ENCODE measurements at regions not wholly inside any gene's neighbourhood (a gene's known extent, or its start where the extent isn't known, plus 50 kb on each side); places are given as distances from the start of the nearest gene placed in this dataset.

- ATAC-seq (no peak), DNase-seq (no peak)
- no peak for TF ChIP-seq CTCF (IDR thresholded peaks at IDR 0.05)
- intact Hi-C loops (cut with micrococcal nuclease), result no loop called here
- Mint-ChIP-seq H3K9me3 (no peaks in the 10 kb centered on the region), H3K27ac (no peak overlapping the region), H3K4me1 (ENCODE audit: low read depth) (no peaks in the 10 kb centered on the region), H3K4me3 (no peak overlapping the region), H3K27me3 (no peaks in the 10 kb centered on the region), H3K36me3 (ENCODE audit: low read depth) (no peaks in the 10 kb centered on the region)
- ChIA-PET POLR2A (no interaction called here), CTCF (no interaction called here)
These were observed 323.0 kb upstream of the CPXCR1 start for GRCh38 chrX:88424071-88424470.

GRCh38 chrX:88424541-88424940 is 322.5 kb upstream of the CPXCR1 start:
- Mint-ChIP-seq H3K27me3 (no peaks in the 10 kb centered on the region), H3K4me1 (ENCODE audit: low read depth) (no peaks in the 10 kb centered on the region), H3K4me3 (no peak overlapping the region), H3K36me3 (ENCODE audit: low read depth) (no peaks in the 10 kb centered on the region), H3K27ac (no peak overlapping the region), H3K9me3 (no peaks in the 10 kb centered on the region)
- ChIA-PET POLR2A (no interaction called here), CTCF (no interaction called here)
- TF ChIP-seq CTCF (IDR thresholded peaks at IDR 0.05), result no peak
- no peak for DNase-seq
- no peak for ATAC-seq
- intact Hi-C loops (cut with micrococcal nuclease), result no loop called here

DNA sequence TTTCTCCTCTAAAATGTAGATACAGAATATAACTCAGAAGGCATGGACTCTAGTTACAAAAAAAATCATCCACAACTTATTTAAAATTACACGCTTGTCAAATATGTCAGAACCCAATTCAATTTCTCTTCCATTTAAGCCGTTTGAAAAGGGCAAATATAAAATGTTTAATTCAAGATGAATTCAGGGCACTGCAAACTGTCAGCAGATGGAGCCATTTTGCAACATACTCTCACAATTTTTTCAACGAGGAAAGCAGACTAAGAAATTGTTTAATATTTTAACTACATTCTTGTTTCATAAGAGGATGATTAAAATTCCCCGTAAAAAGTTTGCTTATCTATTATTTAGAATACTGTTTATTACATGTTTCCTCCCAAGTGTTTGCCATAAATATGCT is 321.3 kb upstream of the CPXCR1 start:
- ChIA-PET POLR2A (no interaction called here), CTCF (no interaction called here)
- Mint-ChIP-seq H3K4me3 (no peak overlapping the region), H3K9me3 (no peaks in the 10 kb centered on the region), H3K27ac (no peak overlapping the region), H3K27me3 (no peaks in the 10 kb centered on the region), H3K36me3 (ENCODE audit: low read depth) (no peaks in the 10 kb centered on the region), H3K4me1 (ENCODE audit: low read depth) (no peaks in the 10 kb centered on the region)
- no peak for TF ChIP-seq CTCF (IDR thresholded peaks at IDR 0.05)
- DNase-seq (no peak), ATAC-seq (no peak)
- intact Hi-C loops (cut with micrococcal nuclease), result no loop called here

DNA sequence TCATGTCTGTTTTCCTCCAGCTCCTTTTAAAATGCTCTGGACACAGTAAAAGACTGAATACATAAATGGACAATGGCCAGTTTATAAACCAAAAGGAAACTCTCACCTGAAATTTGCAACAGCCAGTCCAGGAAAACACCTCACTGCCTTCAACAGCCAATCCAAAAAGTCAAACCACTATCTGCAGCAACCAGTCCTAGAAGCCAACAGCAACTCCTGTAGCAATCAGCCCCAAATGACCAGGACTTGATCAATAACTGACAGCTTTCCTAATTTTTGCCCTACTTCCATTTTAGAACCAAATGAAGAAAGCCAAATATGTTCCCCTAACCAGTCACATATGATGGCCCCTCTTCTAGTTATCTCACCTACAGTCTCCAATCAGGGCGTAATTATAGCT is 309.5 kb upstream of the CPXCR1 start:
- no peaks in the 10 kb centered on the region for H3K36me3 Mint-ChIP-seq (ENCODE audit: low read depth)
- no peaks in the 10 kb centered on the region for H3K4me1 Mint-ChIP-seq (ENCODE audit: low read depth)
- H3K27me3 Mint-ChIP-seq, result no peaks in the 10 kb centered on the region
- ChIA-PET POLR2A (no interaction called here), CTCF (no interaction called here)
- no peak overlapping the region for H3K4me3 Mint-ChIP-seq
- DNase-seq (no peak), ATAC-seq (no peak)
- TF ChIP-seq CTCF (IDR thresholded peaks at IDR 0.05), result no peak
- intact Hi-C loops (cut with micrococcal nuclease), result no loop called here
- peaks cover 4% of the 10 kb centered on the region for H3K9me3 Mint-ChIP-seq
- no peak overlapping the region for H3K27ac Mint-ChIP-seq

GRCh38 chrX:88438209-88438608 is 308.8 kb upstream of the CPXCR1 start:
- H3K4me3 Mint-ChIP-seq, result no peak overlapping the region
- H3K27me3 Mint-ChIP-seq, result no peaks in the 10 kb centered on the region
- ChIA-PET POLR2A (no interaction called here), CTCF (no interaction called here)
- H3K36me3 Mint-ChIP-seq (ENCODE audit: low read depth), result no peaks in the 10 kb centered on the region
- peaks cover 4% of the 10 kb centered on the region for H3K9me3 Mint-ChIP-seq
- TF ChIP-seq CTCF (IDR thresholded peaks at IDR 0.05), result no peak
- no peaks in the 10 kb centered on the region for H3K4me1 Mint-ChIP-seq (ENCODE audit: low read depth)
- DNase-seq, result no peak
- ATAC-seq, result no peak
- no peak overlapping the region for H3K27ac Mint-ChIP-seq
- intact Hi-C loops (cut with micrococcal nuclease), result no loop called here

Data from activated CD8-positive, alpha-beta T cell treated with anti-CD3 and anti-CD28 coated beads for 36 hours (primary cell).